ENCODE measurements at regions not wholly inside any gene's neighbourhood (a gene's known extent, or its start where the extent isn't known, plus 50 kb on each side); places are given as distances from the start of the nearest gene placed in this dataset.
"Not testable (repeated sequence)": the region's sequence is repeated elsewhere in the genome, so short reads cannot be mapped to it uniquely, and the experiment has no call there.

DNA sequence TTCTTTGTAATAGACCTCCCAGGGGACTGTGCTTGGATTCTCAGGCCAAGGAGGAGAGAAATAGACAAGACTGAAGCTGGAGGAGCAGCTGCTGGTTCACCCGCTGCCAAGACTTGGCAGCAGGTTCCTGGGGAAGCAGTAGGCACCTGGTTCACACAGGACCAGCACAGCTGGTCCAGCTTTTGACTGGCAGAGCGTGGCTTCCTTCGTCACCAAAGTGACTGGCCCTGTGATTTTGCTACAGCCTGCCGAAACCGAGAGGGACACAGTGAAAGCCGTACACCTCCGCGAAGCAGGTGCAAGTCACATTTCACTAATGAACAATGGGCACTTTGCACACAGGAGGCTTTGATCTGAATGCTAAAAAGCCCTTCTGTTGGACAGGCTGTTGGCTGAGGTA lies 199.0 kb downstream of the RNF144B start:
- in situ Hi-C loops (cut with HindIII; ENCODE audit: low sequenced_read_pairs), result no loop called here

GRCh38 chr6:18595774-18596530 lies 208.8 kb downstream of the RNF144B start:
- in situ Hi-C loops (cut with HindIII; ENCODE audit: low sequenced_read_pairs), result no loop called here

DNA sequence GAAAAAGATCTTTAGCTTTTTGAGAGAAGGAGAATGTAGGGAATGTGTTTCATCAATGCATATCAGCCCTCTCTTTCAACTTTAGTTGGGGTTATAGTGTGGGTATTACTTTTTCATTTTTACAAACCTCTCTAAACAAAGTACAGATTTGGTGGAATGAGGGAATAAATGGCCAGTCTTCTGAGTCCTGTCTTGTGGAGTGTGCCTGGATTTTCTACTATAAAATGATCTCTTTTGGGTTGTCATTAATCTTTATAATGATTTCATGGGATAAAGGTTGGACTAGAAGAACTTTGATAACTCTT lies 209.3 kb downstream of the RNF144B start:
- in situ Hi-C loops (cut with HindIII; ENCODE audit: low sequenced_read_pairs), result no loop called here

DNA sequence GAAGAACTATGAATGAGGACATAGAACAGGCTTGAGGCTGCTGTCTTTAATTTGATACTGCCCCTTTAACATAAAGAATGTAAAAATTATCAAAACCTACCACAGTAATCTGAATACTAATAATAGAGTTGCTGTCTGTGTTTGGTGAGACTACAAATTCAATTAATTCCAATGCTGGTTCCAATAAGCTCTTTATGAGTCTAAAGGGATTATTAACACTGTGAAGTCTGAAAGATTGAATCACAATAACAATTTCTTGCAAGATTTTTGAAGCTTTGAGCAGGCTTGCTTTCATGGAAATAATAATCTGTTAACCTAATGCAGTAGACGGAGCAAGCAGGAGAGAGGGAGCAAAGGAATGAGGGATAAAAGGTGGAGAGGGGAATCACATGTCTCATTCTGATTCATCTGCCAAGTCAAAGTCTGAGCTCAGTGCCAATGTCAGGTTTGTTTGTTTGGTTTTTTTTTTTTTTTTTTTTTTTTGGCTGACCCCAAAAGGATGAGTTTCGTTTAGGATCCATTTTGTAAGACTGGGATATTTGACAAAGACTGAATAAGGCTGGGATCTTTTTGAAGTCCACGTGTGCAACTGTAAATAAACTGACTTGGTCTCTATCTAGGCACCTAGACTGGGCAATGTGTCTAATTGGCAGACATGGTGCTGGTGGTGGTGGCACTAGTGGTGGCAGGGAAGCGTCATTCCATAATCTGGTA lies 211.6 kb downstream of the RNF144B start:
- in situ Hi-C loops (cut with HindIII; ENCODE audit: low sequenced_read_pairs), result no loop called here

DNA sequence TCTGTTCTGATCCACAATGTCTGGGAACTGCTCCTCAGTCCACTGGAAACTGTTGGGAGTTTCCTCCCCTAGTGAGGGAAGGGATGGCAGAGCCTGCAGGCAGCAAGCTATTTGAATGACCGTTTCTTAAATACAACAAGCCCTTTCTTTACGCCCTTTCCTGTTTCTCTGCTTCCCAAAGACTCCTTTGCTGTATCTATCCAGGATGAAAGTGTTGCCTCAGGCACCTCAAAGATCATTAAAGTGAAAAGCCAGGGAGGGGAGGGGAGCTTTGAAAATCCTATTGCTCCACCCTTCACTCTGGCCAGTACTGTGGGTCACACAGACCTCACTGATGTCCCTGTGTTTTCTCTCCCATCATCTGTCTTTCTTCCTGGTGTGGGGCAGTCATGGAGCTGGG lies 213.1 kb downstream of the RNF144B start:
- in situ Hi-C loops (cut with HindIII; ENCODE audit: low sequenced_read_pairs), result no loop called here

DNA sequence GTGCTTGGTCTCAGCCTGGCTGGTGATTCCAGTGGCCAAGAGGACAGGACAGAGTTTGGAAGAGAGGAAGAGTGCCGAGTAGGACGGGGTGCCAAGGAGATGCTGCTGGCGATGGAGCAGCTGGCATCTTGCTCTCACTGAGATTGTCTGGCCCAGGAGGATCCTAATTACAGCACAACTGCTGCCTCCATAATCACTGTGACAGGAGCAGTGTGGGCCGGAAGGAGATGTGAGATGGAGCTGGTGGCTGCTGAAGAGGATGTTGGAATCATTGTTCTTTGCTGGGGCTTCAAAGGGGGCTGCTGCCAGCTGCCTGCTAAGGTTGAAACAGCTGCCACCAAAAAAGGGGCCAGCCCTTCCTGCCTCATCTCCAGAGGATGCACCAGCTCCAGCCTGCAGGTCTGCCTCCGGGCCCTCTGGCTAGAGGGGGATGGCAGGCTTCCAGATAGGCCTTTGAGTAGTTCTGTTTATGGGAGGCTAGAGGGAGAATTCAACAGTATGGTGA lies 214.4 kb downstream of the RNF144B start:
- in situ Hi-C loops (cut with HindIII; ENCODE audit: low sequenced_read_pairs), result no loop called here

DNA sequence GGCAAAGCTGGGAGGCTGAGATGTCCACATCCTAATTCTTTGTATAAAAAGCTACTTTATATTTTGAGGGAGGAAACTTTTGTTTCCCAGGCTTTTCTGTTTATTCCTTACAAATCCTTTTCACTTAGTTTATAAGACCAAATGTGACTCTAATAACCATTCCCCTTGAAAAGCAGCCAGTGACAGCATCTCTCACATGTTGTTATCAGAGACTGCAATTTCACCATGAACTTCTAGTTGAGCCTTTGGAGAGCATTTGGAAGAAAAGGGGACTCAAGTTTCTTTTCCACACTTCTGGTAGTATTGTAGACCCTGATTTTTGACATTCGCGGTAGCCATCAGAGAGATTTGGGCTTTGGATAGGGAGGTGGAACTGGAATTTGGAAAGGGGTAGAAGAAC lies 215.8 kb downstream of the RNF144B start:
- in situ Hi-C loops (cut with HindIII; ENCODE audit: low sequenced_read_pairs), result no loop called here

GRCh38 chr6:18603361-18603760 lies 216.2 kb downstream of the RNF144B start:
- in situ Hi-C loops (cut with HindIII; ENCODE audit: low sequenced_read_pairs), result no loop called here

- in situ Hi-C loops (cut with HindIII; ENCODE audit: low sequenced_read_pairs), result no loop called here
Measured at GRCh38 chr6:18605841-18606240, 218.7 kb downstream of the RNF144B start.

GRCh38 chr6:18609715-18610114 lies 222.6 kb downstream of the RNF144B start:
- in situ Hi-C loops (cut with HindIII; ENCODE audit: low sequenced_read_pairs), result no loop called here

GRCh38 chr6:18613319-18613925 lies 226.3 kb downstream of the RNF144B start:
- in situ Hi-C loops (cut with HindIII; ENCODE audit: low sequenced_read_pairs), result no loop called here

GRCh38 chr6:18629571-18629970 lies 242.4 kb downstream of the RNF144B start:
- in situ Hi-C loops (cut with HindIII; ENCODE audit: low sequenced_read_pairs), result no loop called here

DNA sequence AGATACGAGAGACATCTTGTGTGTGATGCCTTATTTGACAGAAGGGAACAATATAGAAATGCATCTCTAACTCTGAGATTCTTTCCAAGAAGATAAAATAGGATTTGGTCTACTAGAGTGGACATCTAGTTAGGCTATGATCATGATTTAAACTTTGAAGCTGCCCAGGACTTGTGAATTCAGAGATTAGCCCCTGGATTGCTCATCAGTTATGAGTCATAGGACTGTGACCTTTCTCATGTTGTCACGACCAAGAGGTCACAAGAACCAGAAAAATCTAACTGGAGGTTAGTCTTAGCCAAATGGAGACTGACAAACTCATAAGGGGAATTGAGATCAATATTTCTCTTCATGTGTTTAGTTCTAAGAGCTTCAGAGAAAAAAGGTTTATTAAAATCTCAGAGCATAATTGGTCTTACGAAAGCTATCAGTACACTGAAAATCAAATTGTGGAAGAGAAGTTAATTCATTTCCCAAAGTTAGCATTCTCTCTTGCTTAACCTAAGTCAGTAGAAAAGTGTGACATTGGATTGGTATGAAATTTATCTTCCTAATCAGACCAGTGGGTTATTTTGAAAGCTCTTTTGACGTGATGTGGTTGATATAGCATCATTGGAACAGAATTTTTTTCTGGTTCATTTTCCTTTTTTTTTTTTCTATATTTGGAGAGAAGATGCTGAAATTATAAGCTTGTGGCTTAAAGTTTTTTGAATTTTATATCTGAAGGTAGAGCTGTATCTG lies 245.7 kb downstream of the RNF144B start:
- in situ Hi-C loops (cut with HindIII; ENCODE audit: low sequenced_read_pairs), result no loop called here

DNA sequence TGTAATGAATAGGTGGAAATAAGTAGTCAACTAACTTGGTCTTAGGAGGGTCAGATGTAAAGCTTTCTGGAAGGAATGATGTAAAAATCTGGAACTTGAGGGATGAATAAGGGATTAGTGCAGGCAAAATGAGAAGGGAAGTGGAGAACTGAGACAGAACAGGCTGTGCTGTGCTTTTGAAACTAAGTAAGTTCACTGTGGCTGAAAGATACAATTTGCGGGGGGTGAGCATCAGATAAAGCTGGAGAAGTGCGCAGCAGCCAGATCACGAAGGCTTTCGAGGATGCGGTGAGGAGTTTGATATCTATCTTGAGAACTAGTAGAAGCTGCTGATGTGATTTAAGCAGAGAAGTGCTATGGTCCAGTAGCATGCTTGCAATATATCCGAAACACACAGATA lies 247.8 kb downstream of the RNF144B start:
- in situ Hi-C loops (cut with HindIII; ENCODE audit: low sequenced_read_pairs), result no loop called here

DNA sequence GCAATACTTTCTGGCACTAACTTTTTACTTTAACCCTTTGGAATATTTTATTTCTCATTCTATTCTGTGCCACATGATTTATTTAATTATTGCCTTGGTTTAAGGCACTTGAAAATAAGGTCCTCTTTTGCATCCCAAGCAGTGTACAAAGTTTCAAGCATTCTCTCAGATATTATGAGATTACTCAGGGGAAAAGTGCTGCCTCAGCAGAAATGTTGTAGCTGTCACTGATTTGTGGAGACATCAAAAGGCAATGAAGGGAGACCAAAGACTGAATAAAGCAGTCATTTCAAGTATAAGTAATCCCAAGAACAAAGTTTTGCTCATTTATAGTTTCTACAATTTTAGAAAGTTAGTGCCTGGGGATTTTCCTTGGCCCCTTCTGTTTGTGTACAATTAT lies 253.0 kb downstream of the RNF144B start:
- in situ Hi-C loops (cut with HindIII; ENCODE audit: low sequenced_read_pairs), result no loop called here

GRCh38 chr6:18640754-18641153 lies 253.6 kb downstream of the RNF144B start:
- in situ Hi-C loops (cut with HindIII; ENCODE audit: low sequenced_read_pairs), result no loop called here

- in situ Hi-C loops (cut with HindIII; ENCODE audit: low sequenced_read_pairs), result no loop called here
Measured at GRCh38 chr6:18654821-18655220, 267.7 kb downstream of the RNF144B start.

DNA sequence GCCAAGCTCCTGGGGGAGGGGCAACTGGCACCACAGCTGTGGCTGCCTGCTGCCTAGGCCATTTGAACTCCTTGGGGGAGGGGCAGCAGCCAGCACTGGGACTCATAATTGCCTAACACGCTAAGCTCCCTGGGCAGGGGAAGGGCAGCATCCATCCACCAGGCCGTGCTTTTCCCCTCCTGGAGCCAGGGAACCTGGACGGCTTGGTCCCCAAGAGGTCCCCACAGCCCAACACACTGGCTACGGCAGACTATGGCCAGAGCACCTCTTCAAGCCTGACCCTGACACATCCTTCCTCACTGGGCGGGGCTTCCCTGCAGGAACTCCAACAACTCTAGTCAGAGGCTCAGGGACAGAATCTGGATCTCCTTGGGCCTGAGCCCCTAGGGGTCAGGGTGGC lies 269.4 kb downstream of the RNF144B start:
- in situ Hi-C loops (cut with HindIII; ENCODE audit: low sequenced_read_pairs), result no loop called here

DNA sequence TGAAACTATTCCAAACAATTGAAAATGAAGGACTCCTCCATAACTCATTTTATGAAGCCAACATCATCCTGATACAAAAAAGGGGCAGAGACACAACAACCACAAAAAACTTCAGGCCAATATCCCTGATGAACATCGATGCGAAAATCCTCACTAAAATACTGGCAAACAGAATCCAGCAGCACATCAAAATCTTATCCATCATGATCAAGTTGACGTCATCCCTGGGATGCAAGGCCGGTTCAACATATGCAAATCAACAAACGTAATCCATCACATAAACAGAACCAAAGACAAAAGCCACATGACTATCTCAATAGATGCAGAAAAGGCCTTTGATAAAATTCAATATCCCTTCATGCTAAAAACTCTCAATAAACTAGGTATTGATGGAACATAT lies 272.8 kb downstream of the RNF144B start:
- in situ Hi-C loops (cut with HindIII; ENCODE audit: low sequenced_read_pairs), result not testable (repeated sequence)

DNA sequence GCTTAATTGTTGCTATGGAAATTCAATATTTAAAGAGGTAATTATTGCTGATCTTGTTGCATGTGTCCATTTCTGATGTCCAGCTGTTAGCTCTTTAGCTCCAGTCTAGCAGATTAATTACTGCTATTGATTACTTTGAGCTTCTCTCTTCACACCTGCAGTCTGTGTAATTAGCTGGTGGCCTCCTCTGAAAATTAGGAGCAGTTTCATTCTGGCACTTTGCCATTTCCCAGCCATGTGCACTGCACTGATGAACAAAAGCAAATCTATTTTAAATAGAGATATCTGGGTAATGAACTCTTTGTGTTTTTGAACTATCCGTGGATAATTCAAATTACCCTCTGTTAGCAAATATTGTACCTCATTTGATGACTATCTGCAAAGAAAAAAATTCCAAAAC lies 275.9 kb downstream of the RNF144B start:
- in situ Hi-C loops (cut with HindIII; ENCODE audit: low sequenced_read_pairs), result no loop called here

- in situ Hi-C loops (cut with HindIII; ENCODE audit: low sequenced_read_pairs), result no loop called here
Measured at GRCh38 chr6:18664401-18664800, 277.3 kb downstream of the RNF144B start.
